ENCODE measurements at regions not wholly inside any gene's neighbourhood (a gene's known extent, or its start where the extent isn't known, plus 50 kb on each side); places are given as distances from the start of the nearest gene placed in this dataset.
"Not testable (repeated sequence)": the region's sequence is repeated elsewhere in the genome, so short reads cannot be mapped to it uniquely, and the experiment has no call there.

DNA sequence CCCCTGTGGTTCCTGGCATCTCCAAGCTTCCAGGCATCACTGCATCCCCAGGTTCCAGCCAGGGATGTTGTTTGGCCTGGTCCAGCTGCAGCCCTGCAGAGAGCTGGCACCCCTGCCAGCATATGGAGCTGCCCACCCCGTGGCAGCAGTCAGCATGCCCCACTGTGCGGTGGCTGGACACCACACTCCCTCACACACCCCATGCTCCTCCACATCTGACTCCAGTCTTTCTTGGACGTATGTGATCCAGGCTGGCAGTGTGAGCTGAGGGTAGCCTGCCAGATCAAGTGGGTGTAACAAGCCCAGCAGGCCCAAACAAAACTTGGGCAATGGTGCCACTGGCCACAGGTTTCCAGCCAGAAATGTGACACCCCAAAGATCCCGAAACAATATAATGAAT lies 620.4 kb downstream of the RWDD3 start:
- Mint-ChIP-seq H3K27ac (no peak overlapping the region), H3K4me3 (no peak overlapping the region), H3K36me3 (no peaks in the 10 kb centered on the region), H3K9me3 (peaks cover 0 to 8% (median 2%) of the 10 kb centered on the region in 7 donors), H3K4me1 (no peaks in the 10 kb centered on the region), H3K27me3 (no peaks in the 10 kb centered on the region)
- no peak for DNase-seq
- ATAC-seq (ENCODE audit: low read depth in 2 of 2), result no peak

DNA sequence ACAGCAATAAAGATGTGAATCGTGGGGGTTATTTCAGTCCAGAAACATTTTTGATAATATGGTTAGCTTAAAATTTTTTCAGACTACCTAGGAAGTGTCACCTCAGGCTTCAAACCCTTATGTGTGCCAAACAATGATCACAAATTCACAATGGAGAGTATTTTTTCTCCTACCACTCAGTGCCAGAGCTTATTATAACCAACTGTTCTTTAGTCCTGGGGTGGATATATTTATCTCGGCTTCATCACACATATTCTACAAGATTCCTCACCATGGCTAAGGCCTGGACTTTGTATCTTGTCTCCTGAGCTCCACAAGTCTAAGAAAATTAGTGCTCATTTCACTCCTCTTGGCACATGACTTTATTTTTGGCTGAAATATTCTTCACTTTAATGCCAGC lies 629.1 kb downstream of the RWDD3 start:
- Mint-ChIP-seq H3K4me1 (no peaks in the 10 kb centered on the region), H3K27me3 (no peaks in the 10 kb centered on the region), H3K36me3 (no peaks in the 10 kb centered on the region), H3K4me3 (no peak overlapping the region), H3K9me3 (peaks cover 0 to 6% (median 2%) of the 10 kb centered on the region in 7 donors), H3K27ac (no peak overlapping the region)
- DNase-seq, result no peak
- no peak for ATAC-seq (ENCODE audit: low read depth in 2 of 2)

DNA sequence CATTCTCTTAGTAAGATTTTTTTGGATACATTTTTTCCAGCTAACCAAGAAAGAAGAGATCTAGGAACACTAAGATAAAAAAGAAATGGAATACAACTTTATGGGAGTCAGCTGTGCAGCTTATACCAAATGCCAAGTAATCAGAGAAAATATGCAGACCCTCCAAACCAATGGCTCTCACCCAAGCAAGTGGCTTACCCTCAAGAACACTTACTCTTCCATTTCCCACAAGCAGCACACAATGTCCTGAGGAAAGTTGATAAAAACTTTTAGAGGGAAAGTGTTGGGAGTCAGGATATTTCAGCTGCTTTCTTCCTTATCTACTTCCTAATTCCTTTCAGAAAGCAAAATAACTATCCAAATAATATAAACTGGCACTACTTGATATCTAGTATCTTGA lies 631.8 kb downstream of the RWDD3 start:
- H3K36me3 Mint-ChIP-seq, result no peaks in the 10 kb centered on the region
- H3K4me3 Mint-ChIP-seq, result no peak overlapping the region
- no peaks in the 10 kb centered on the region for H3K4me1 Mint-ChIP-seq
- DNase-seq (no peak), ATAC-seq (ENCODE audit: low read depth in 2 of 2) (no peak)
- H3K9me3 Mint-ChIP-seq, result peaks cover 0 to 9% (median 4%) of the 10 kb centered on the region in 7 donors
- H3K27me3 Mint-ChIP-seq, result no peaks in the 10 kb centered on the region
- no peak overlapping the region for H3K27ac Mint-ChIP-seq

DNA sequence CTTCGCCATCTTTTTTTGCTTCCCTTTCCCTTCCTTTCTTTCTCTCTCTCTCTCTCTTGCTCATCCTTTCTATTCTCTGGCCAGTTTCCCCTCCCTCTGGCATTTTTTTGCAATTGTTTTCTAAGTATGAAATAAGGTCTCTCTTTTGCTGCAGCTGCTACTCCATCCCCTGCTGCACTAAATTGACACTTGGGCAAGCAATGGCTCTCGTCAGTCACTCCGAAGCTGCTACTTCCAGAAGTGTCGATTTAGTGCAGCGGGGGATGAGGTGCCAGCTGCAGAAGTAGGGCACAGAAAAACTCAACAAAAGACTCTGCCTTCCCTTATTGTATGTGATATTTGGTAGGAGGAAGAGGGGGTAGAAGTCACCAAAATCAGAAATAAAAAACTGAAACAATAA lies 642.3 kb downstream of the RWDD3 start:
- Mint-ChIP-seq H3K27ac (peak overlapping the region in 1 of 6 donors; percentile 38), H3K36me3 (no peaks in the 10 kb centered on the region), H3K4me3 (no peak overlapping the region), H3K27me3 (no peaks in the 10 kb centered on the region), H3K4me1 (no peaks in the 10 kb centered on the region), H3K9me3 (peaks cover under 1 to 29% (median 5%) of the 10 kb centered on the region in 7 donors)
- ATAC-seq (ENCODE audit: low read depth in 2 of 2) (no peak), DNase-seq (no peak)

DNA sequence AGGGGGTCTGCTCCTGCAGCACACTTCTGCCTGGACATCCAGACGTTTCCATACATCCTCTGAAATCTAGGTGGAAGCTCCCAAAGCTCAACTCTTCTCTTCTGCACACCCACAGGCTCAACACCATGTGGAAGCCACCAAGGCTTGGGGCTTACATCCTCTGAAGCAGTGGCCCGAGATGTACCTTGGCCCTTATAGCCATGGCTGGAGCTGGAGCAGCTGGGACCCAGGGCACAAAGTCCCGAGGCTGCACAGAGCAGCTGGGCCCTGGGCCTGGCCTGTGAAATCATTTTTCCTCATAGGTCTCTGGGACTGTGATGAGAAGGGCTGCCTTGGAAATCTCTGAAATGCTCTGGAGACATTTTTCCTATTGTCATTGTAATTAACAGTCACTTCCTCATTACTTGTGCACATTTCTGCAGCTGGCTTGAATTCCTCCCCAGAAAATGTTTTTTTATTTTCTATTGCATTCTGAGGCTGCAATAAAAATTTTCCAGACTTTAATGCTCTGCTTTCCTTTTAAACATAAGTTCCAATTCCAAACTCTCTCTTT lies 645.6 kb downstream of the RWDD3 start:
- H3K9me3 Mint-ChIP-seq, result peaks cover 4 to 30% (median 5%) of the 10 kb centered on the region in 7 donors
- H3K4me3 Mint-ChIP-seq, result no peak overlapping the region
- DNase-seq (no peak), ATAC-seq (ENCODE audit: low read depth in 2 of 2) (no peak)
- no peaks in the 10 kb centered on the region for H3K4me1 Mint-ChIP-seq
- peak overlapping the region in 1 of 6 donors; percentile 24 for H3K27ac Mint-ChIP-seq
- H3K27me3 Mint-ChIP-seq, result no peaks in the 10 kb centered on the region
- no peaks in the 10 kb centered on the region for H3K36me3 Mint-ChIP-seq

DNA sequence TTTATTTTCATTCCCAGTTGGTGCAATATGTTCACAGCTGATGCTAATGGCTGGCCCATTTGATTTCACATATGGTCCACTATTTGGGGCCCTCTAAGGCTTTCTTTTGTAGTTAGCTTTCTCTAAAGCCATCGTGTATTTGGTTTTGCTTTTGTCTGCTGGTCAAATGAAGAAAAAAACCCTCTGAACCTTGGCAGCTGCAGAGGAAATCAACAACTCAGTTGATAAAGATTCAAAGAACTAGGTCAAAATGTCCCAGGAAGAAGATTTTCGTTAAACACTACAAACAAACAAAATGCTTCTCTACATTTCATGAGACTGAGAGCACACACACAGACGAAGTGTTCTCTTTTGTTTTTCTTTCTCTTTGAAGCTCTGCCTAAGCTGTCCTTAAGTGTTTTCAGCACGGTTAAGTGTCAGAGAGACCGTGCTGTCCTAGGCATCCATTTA lies 655.0 kb downstream of the RWDD3 start:
- DNase-seq, result no peak
- peaks cover 0 to 4% (median 0%) of the 10 kb centered on the region in 7 donors for H3K9me3 Mint-ChIP-seq
- ATAC-seq (ENCODE audit: low read depth in 2 of 2), result no peak
- H3K4me3 Mint-ChIP-seq, result no peak overlapping the region
- no peaks in the 10 kb centered on the region for H3K36me3 Mint-ChIP-seq
- H3K27me3 Mint-ChIP-seq, result no peaks in the 10 kb centered on the region
- no peaks in the 10 kb centered on the region for H3K4me1 Mint-ChIP-seq
- no peak overlapping the region for H3K27ac Mint-ChIP-seq

DNA sequence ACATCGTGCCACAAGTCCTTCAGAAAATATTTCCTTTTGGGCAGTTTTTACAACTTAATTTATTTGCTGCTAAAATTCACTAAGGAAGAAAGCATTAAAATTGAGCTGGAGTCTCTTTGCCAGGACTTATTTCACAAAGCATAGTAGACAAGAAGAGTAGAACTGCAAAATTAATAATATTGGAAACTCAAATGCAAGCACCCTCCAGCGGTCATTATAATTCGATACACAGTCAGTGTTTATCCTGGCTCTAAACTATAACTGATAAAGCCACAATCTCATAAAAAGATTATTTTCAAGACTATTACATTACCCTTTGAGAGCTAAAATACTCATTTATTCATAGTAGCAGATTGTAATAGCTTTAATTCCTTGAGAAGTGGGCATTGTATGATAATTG lies 655.4 kb downstream of the RWDD3 start:
- Mint-ChIP-seq H3K4me1 (no peaks in the 10 kb centered on the region), H3K27ac (no peak overlapping the region), H3K9me3 (peaks cover 0 to 4% (median 0%) of the 10 kb centered on the region in 7 donors), H3K27me3 (no peaks in the 10 kb centered on the region), H3K36me3 (no peaks in the 10 kb centered on the region), H3K4me3 (no peak overlapping the region)
- ATAC-seq (ENCODE audit: low read depth in 2 of 2) (no peak), DNase-seq (no peak)

DNA sequence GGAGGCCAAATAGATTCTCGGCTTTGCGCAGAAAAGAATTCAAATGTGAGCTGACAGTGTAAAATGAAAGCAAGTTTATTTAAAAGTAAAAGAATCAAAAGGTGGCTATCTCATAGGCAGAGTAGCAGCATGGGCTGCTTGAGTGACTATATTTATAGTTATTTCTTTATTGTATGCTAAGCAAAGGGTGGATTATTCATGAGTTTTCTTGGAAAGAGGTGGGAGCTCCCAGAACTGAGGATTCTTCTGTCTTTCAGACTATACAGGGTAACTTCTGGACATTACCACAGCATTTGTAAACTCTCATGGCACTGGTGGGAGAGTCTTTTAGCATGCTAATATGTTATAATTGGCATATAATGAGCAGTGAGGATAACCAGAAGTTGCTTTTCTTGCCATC lies 659.9 kb downstream of the RWDD3 start:
- no peak for ATAC-seq (ENCODE audit: low read depth in 2 of 2)
- Mint-ChIP-seq H3K9me3 (peaks cover 0 to 12% (median 9%) of the 10 kb centered on the region in 7 donors), H3K36me3 (no peaks in the 10 kb centered on the region), H3K27me3 (no peaks in the 10 kb centered on the region), H3K27ac (no peak overlapping the region), H3K4me1 (no peaks in the 10 kb centered on the region), H3K4me3 (no peak overlapping the region)
- no peak for DNase-seq

DNA sequence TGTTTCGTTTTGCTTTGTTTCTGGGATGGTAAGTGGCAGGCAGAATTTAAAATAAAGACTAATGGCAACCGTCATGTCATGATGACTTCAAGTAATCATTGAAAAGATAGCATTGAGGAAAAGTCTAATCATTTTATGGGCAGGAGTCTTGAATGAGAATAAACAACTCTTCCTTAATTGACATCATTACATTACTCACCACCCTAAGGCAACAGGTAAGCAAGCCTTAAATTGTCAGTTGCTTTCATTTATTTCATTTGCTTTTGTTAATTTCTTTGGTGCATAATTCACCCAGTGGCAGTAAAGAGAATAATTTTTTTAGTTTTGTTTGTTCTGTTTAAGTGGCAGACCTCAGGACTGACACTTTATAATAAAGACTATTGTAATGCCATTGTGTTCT lies 669.0 kb downstream of the RWDD3 start:
- H3K4me1 Mint-ChIP-seq, result no peaks in the 10 kb centered on the region
- DNase-seq (no peak), ATAC-seq (ENCODE audit: low read depth in 2 of 2) (no peak)
- no peaks in the 10 kb centered on the region for H3K36me3 Mint-ChIP-seq
- H3K27ac Mint-ChIP-seq, result no peak overlapping the region
- H3K27me3 Mint-ChIP-seq, result no peaks in the 10 kb centered on the region
- peaks cover 4 to 13% (median 8%) of the 10 kb centered on the region in 7 donors for H3K9me3 Mint-ChIP-seq
- H3K4me3 Mint-ChIP-seq, result no peak overlapping the region

DNA sequence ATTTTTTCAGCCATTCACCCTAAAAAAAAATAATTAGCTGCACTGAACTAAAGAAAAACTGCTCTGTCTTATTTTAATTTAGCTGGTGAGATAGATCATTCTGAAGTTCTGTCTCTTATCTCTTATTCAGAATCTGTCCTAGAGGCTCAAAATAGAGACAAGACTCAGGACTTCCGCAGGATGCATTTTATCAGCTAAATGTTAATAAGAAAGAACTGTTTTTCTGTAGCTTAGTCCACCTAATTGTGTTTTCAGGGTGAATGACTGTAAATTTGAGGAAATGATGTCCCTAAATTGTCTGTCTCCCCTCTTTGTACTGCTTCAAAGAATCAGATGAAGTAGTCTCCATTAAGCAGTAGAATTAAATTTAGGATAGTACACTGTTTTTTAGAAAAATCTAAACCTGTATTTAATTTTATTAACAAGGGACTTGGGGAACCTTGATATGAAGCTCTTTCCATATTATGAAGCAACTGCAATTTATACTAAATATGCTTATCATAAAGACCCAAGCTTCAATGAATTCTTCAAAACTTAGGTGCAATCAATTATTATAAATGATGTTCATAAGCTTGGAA lies 671.9 kb downstream of the RWDD3 start:
- Mint-ChIP-seq H3K9me3 (peaks cover 4 to 10% (median 8%) of the 10 kb centered on the region in 7 donors), H3K4me3 (no peak overlapping the region), H3K27me3 (no peaks in the 10 kb centered on the region), H3K36me3 (no peaks in the 10 kb centered on the region), H3K4me1 (no peaks in the 10 kb centered on the region), H3K27ac (no peak overlapping the region)
- ATAC-seq (ENCODE audit: low read depth in 2 of 2) (no peak), DNase-seq (no peak)

DNA sequence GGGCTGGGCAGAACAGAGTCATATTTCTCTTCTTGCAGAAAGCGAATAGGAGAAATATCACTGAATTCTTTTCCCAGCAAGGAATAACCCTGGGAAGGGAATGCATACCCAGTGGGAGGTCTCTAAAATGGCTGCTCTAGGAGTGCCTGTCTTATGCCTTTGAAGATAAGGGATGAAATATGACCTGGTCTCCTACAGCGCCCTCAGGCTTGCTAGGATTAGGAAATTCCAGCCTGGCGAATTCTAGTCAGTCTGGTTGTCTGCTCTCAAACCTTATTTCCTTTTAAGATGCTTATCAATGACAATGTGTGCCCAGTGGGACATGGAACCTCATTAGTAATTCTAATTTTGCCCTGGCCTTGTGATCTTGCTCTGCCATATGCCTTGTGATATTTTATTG lies 677.7 kb downstream of the RWDD3 start:
- not testable (repeated sequence) for DNase-seq; H3K27me3 Mint-ChIP-seq; ATAC-seq (ENCODE audit: low read depth in 2 of 2); H3K4me1 Mint-ChIP-seq; H3K4me3 Mint-ChIP-seq; H3K36me3 Mint-ChIP-seq
- peak overlapping the region in 1 of 6 donors; percentile 75 for H3K27ac Mint-ChIP-seq
- peaks cover 0 to 57% (median 9%) of the 10 kb centered on the region in 7 donors for H3K9me3 Mint-ChIP-seq

DNA sequence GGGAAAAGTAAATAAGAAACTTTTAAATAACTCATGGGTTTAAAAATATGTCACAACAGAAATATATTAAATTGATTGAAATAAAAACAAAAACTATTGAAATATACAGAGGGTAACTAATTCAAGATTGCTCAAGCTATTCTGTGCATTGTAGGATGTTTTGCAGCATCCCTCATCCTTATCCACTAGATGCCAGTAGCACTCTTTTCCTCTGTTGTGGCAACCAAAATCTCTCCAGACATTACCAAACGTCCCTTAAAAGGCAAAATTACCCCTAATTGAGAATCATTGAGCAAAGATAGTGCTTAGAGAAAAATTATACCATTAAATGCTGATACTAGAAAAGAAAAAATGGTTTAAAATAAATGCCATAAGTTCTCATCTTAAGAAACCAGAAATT lies 682.6 kb downstream of the RWDD3 start:
- ATAC-seq (ENCODE audit: low read depth in 2 of 2) (no peak), DNase-seq (no peak)
- H3K27me3 Mint-ChIP-seq, result no peaks in the 10 kb centered on the region
- H3K9me3 Mint-ChIP-seq, result peaks cover 0 to 43% (median 7%) of the 10 kb centered on the region in 7 donors
- no peaks in the 10 kb centered on the region for H3K36me3 Mint-ChIP-seq
- H3K27ac Mint-ChIP-seq, result no peak overlapping the region
- H3K4me3 Mint-ChIP-seq, result no peak overlapping the region
- H3K4me1 Mint-ChIP-seq, result no peaks in the 10 kb centered on the region

DNA sequence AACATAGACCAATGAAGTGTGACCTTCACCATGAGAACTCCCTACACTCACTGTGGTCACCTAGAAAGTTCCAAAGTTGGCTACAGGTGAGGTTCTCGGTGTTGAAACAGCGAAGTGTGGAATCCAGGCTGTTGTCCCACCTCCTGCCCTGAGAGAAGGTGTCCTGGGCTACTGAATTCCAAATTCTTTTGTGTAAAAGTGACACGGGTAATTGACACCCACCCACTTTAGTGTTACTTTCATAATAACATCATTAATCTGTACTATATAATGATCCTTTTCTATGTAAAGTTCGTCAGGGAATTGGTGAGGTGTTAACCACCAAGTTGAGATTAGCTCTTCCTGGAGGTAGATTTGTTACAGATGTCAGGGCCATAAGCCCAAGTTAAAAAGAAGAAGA lies 690.7 kb downstream of the RWDD3 start:
- DNase-seq (no peak), ATAC-seq (ENCODE audit: low read depth in 2 of 2) (no peak)
- H3K27ac Mint-ChIP-seq, result no peak overlapping the region
- H3K27me3 Mint-ChIP-seq, result no peaks in the 10 kb centered on the region
- H3K36me3 Mint-ChIP-seq, result no peaks in the 10 kb centered on the region
- no peak overlapping the region for H3K4me3 Mint-ChIP-seq
- no peaks in the 10 kb centered on the region for H3K4me1 Mint-ChIP-seq
- peaks cover 0 to 5% (median 0%) of the 10 kb centered on the region in 7 donors for H3K9me3 Mint-ChIP-seq

DNA sequence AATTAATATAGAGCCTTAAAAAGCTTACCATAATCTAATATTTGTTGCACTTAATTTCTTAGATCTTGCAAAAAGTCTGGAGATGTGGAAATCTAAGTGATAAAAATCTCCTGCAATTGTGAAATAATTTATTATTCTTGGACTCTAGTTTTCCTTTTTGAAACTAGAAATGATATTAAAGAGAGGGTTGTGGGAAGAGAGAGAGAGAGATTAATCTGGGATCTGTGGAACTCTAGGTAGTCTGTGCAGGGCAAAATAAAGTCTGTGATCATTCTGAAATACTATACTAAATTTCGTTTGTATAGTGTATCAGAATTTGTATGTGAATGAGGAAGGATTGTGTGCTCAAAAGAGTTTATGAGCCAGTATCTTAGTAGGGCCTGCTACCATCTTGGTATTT lies 692.3 kb downstream of the RWDD3 start:
- DNase-seq (no peak), ATAC-seq (ENCODE audit: low read depth in 2 of 2) (no peak)
- no peak overlapping the region for H3K27ac Mint-ChIP-seq
- H3K4me1 Mint-ChIP-seq, result no peaks in the 10 kb centered on the region
- H3K4me3 Mint-ChIP-seq, result no peak overlapping the region
- H3K36me3 Mint-ChIP-seq, result no peaks in the 10 kb centered on the region
- peaks cover 0 to 8% (median 0%) of the 10 kb centered on the region in 7 donors for H3K9me3 Mint-ChIP-seq
- H3K27me3 Mint-ChIP-seq, result no peaks in the 10 kb centered on the region

Data from naive B cell (primary cell).